ENCODE measurements at regions not wholly inside any gene's neighbourhood (a gene's known extent, or its start where the extent isn't known, plus 50 kb on each side); places are given as distances from the start of the nearest gene placed in this dataset.
A peak's percentile ranks its signal among the peaks of the same experiment; 100 is the strongest.

- no peak for TF ChIP-seq EGR1 (IDR thresholded peaks at IDR 0.05)
- TF ChIP-seq RAD21 (IDR thresholded peaks at IDR 0.05; ENCODE audit: low read depth) = no peak
Observed at GRCh38 chr4:135250040-135250439, 1048.5 kb upstream of the PABPC4L start.

- TF ChIP-seq TAF1 (IDR thresholded peaks at IDR 0.05; ENCODE audit: low read depth) = no peak
- TF ChIP-seq EGR1 (IDR thresholded peaks at IDR 0.05) = no peak
- no peak for TF ChIP-seq ZBTB7A (IDR thresholded peaks at IDR 0.05; ENCODE audit: low read depth)
- no peak for TF ChIP-seq EP300 (IDR thresholded peaks at IDR 0.05; ENCODE audit: borderline replicate concordance)
- TF ChIP-seq CREB1 (IDR thresholded peaks at IDR 0.05; ENCODE audit: low read depth) = no peak
- no peak for TF ChIP-seq CEBPB (IDR thresholded peaks at IDR 0.05)
- no peak for TF ChIP-seq USF1 (IDR thresholded peaks at IDR 0.05)
- TF ChIP-seq TEAD4 (IDR thresholded peaks at IDR 0.05) = no peak
Observed at GRCh38 chr4:135249024-135249423, 1047.4 kb upstream of the PABPC4L start.

- no peak for TF ChIP-seq REST (IDR thresholded peaks at IDR 0.05; ENCODE audit: low read depth)
- peak; percentile 17; the same call in 1 of the 2 replicates for TF ChIP-seq TEAD4 (IDR thresholded peaks at IDR 0.05)
Observed at GRCh38 chr4:135244696-135245095, 1043.1 kb upstream of the PABPC4L start.

- no peak for TF ChIP-seq CEBPB (IDR thresholded peaks at IDR 0.05)
- no peak for TF ChIP-seq CREB1 (IDR thresholded peaks at IDR 0.05; ENCODE audit: low read depth)
- TF ChIP-seq TEAD4 (IDR thresholded peaks at IDR 0.05) = no peak
- no peak for TF ChIP-seq YY1 (IDR thresholded peaks at IDR 0.05; ENCODE audit: low read depth)
- TF ChIP-seq EGR1 (IDR thresholded peaks at IDR 0.05) = no peak
- TF ChIP-seq ZBTB7A (IDR thresholded peaks at IDR 0.05; ENCODE audit: low read depth) = no peak
- no peak for TF ChIP-seq USF1 (IDR thresholded peaks at IDR 0.05)
- TF ChIP-seq NFIC (IDR thresholded peaks at IDR 0.05) = no peak
- TF ChIP-seq EP300 (IDR thresholded peaks at IDR 0.05; ENCODE audit: borderline replicate concordance) = no peak
Observed at GRCh38 chr4:135244056-135244455, 1042.5 kb upstream of the PABPC4L start.

- TF ChIP-seq CREB1 (IDR thresholded peaks at IDR 0.05; ENCODE audit: low read depth) (no peak), NFIC (IDR thresholded peaks at IDR 0.05) (no peak)
Observed at GRCh38 chr4:135240796-135241195, 1039.2 kb upstream of the PABPC4L start.

- TF ChIP-seq CEBPB (IDR thresholded peaks at IDR 0.05) (no peak), TEAD4 (IDR thresholded peaks at IDR 0.05) (no peak), YY1 (IDR thresholded peaks at IDR 0.05; ENCODE audit: low read depth) (no peak), RAD21 (IDR thresholded peaks at IDR 0.05; ENCODE audit: low read depth) (no peak), NFIC (IDR thresholded peaks at IDR 0.05) (no peak), USF1 (IDR thresholded peaks at IDR 0.05) (no peak), EP300 (IDR thresholded peaks at IDR 0.05; ENCODE audit: borderline replicate concordance) (no peak), EGR1 (IDR thresholded peaks at IDR 0.05) (no peak), REST (IDR thresholded peaks at IDR 0.05; ENCODE audit: low read depth) (no peak), ZBTB7A (IDR thresholded peaks at IDR 0.05; ENCODE audit: low read depth) (no peak), CREB1 (IDR thresholded peaks at IDR 0.05; ENCODE audit: low read depth) (no peak), FOXM1 (IDR thresholded peaks at IDR 0.05; ENCODE audit: borderline replicate concordance, low read depth) (no peak), TCF12 (IDR thresholded peaks at IDR 0.05; ENCODE audit: low read depth) (no peak), MAX (IDR thresholded peaks at IDR 0.05) (no peak), TAF1 (IDR thresholded peaks at IDR 0.05; ENCODE audit: low read depth) (no peak)
Observed at GRCh38 chr4:135239964-135240363, 1038.4 kb upstream of the PABPC4L start.

- TF ChIP-seq RAD21 (IDR thresholded peaks at IDR 0.05; ENCODE audit: low read depth) (no peak), NFIC (IDR thresholded peaks at IDR 0.05) (no peak), FOXM1 (IDR thresholded peaks at IDR 0.05; ENCODE audit: borderline replicate concordance, low read depth) (no peak), CREB1 (IDR thresholded peaks at IDR 0.05; ENCODE audit: low read depth) (no peak), CEBPB (IDR thresholded peaks at IDR 0.05) (no peak)
Observed at GRCh38 chr4:135238940-135239339, 1037.4 kb upstream of the PABPC4L start.
